GM18502 (cell line): ENCODE measurements at regions not wholly inside any gene's neighbourhood (a gene's known extent, or its start where the extent isn't known, plus 50 kb on each side); places are given as distances from the start of the nearest gene placed in this dataset.
"Not testable (repeated sequence)": the region's sequence is repeated elsewhere in the genome, so short reads cannot be mapped to it uniquely, and the experiment has no call there.

Experiments
- ATAC-seq: cut with Tn5 transposase; IDR thresholded peaks from one replicate; pipeline ENCODE4 v1.9.1; 2021; ENCODE audit warnings: mild to moderate bottlenecking; ENCODE audit not compliant: unreplicated experiment, poor library complexity

GRCh38 chr2:144133936-144134665, 385.8 kb downstream of the ZEB2 start:
- ATAC-seq: no peak

- ATAC-seq: no peak
These were observed 387.6 kb downstream of the ZEB2 start for GRCh38 chr2:144132357-144132756.

GRCh38 chr2:144131042-144131441, 388.9 kb downstream of the ZEB2 start:
- ATAC-seq: no peak

GRCh38 chr2:144130551-144130950, 389.4 kb downstream of the ZEB2 start:
- no peak for ATAC-seq

GRCh38 chr2:144128130-144128746, 391.7 kb downstream of the ZEB2 start:
- ATAC-seq: no peak

GRCh38 chr2:144127693-144128092, 392.2 kb downstream of the ZEB2 start:
- ATAC-seq: no peak

GRCh38 chr2:144126302-144126701, 393.6 kb downstream of the ZEB2 start:
- ATAC-seq: no peak

GRCh38 chr2:144125751-144126150, 394.2 kb downstream of the ZEB2 start:
- no peak for ATAC-seq

- ATAC-seq: no peak
These were observed 395.0 kb downstream of the ZEB2 start for GRCh38 chr2:144124882-144125281.

- no peak for ATAC-seq
These were observed 399.4 kb downstream of the ZEB2 start for GRCh38 chr2:144120487-144120886.

GRCh38 chr2:144117086-144117485, 402.8 kb downstream of the ZEB2 start:
- no peak for ATAC-seq

- no peak for ATAC-seq
These were observed 404.1 kb downstream of the ZEB2 start for GRCh38 chr2:144115739-144116291.

GRCh38 chr2:144114760-144115159, 405.2 kb downstream of the ZEB2 start:
- no peak for ATAC-seq

GRCh38 chr2:144111437-144111836, 408.5 kb downstream of the ZEB2 start:
- ATAC-seq: no peak

- ATAC-seq: not testable (repeated sequence)
These were observed 413.8 kb downstream of the ZEB2 start for GRCh38 chr2:144106104-144106503.

GRCh38 chr2:144102386-144102785, 417.5 kb downstream of the ZEB2 start:
- ATAC-seq: no peak

GRCh38 chr2:144099780-144100377, 420.0 kb downstream of the ZEB2 start:
- no peak for ATAC-seq

- ATAC-seq: no peak
These were observed 420.6 kb downstream of the ZEB2 start for GRCh38 chr2:144099340-144099739.

- ATAC-seq: no peak
These were observed 422.3 kb downstream of the ZEB2 start for GRCh38 chr2:144097440-144098225.

GRCh38 chr2:144096531-144096930, 423.4 kb downstream of the ZEB2 start:
- no peak for ATAC-seq
